OCI-M1 (cell line): ENCODE measurements at regions not wholly inside any gene's neighbourhood (a gene's known extent, or its start where the extent isn't known, plus 50 kb on each side); places are given as distances from the start of the nearest gene placed in this dataset.
"Not testable (repeated sequence)": the region's sequence is repeated elsewhere in the genome, so short reads cannot be mapped to it uniquely, and the experiment has no call there.

Source experiments
- DNase-seq: peaks from one replicate; lab custom pipeline; 2025; lab: John Stamatoyannopoulos, UW

DNA sequence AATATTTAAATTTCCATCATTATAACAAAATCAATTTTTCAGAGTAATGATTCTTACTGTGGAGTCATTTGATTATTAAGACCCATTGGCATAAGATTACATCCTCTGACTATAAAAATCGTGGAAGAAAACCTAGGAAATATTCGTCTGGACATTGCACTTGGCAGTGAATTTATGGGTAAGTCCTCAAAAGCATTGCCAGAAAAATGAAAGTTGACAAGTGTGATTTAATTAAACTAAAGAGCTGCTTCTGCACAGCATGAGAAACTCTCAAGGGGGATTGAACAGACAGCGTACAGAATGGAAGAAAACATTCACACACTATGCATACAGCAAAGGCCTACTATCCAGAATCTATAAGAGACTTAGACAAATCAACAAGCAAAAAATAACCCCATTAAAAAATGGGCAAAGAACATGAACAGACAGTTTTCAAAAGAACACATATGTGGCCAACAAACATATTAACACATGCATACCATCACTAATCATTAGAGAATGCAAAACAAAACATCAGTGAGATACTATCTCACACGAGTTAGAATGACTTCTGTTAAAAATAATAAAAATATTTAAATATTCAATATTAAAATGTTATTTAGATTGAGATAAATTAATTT, 111.4 kb downstream of the CCDC74A start:
- not testable (repeated sequence) for DNase-seq

DNA sequence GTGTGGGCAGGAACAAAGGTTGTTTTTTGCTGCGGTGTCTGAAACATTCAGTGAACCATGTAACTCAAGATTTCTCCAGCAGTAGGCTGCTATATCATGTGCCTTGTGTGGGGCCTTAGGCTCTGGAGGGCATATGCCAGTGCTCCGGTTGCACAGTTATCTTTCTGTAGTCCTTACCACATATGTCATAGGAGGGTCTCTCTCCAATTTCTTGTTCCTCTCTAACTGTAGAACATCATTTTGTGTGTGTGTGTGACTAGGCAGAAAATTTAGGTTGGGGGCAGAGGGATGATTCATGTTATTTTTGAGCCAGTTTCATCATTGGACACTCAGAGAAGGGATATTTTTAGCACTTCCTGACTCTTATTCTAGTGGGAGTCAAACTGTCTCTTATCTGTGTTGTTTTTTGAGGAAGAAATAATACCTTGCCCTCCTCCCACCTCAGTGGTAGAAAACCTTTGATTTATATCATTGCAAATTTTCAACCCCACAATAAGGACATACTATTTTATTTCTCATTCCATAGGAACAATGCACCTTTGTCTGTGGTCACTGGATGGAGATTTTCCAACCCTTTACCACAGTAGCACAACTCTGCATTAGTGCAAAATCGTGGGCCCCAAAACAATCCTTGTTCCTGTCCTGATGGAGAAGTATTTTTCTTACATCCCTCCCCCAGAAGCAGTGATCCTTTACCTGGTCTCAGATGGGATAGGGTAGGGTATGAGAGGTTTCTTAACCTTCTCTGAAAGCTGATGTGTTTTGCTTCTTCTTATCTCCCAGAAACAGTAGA, 113.9 kb downstream of the CCDC74A start:
- peak; percentile 80 for DNase-seq

DNA sequence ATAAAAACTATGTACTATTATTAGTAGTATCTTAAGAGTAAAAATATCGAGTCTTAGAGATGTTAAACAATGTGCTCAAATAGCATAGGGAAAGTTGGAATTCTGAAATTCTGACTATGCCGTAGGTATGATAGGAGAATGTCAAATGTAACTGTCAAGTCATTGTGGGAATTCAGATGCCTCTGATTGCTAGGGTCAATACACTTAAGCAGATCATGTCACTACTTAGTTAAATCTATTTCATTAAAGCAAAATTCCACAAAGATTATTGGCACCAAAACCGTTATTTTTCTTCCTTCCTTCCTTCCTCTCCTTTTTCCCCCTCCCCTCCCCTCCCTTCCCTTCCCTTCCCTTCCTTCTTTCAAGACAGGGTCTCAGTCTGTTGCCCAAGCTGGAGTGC, 115.5 kb downstream of the CCDC74A start:
- not testable (repeated sequence) for DNase-seq

DNA sequence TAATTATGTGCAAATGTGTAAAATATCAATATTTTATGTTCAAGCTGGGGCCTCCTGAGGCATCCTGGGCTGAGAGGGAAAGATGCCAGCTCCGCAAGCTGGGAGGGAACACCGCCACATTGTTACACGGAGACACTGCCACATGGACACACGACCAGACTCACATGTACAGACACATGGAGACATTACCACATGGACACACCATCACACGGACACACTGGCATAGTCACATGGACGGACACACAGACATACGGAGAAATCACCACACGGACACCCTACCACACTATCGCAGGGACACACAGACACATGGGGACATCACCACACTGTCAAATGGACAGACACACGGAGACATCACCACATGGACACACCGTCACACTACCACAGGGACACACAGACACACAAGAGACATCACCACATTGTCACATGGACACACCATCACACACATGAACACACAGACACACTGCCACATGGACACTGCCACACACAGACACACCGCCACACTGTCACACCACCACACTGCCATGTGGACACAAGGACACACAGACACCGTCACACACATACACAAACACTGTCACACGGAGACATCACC, 117.6 kb downstream of the CCDC74A start:
- DNase-seq = no peak

DNA sequence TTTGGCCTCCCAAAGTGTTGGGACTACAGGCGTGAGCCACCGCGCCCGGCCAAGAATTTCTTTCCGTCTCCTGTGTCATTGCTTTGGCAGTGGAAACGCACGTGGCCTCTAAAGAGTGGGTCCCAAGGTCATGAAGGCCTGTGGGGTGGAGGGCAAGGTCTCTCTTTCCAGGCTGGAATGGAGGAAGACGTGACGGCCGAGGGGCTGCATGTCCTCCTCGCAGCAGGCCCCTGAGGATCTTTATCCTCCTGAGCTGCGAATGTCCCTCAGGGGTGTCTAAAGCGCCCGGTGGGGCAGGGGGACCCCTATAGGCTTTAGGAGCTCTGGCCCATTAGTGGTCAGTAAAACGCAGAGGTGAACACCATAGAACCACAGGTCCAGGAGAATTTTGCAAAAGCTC, 118.5 kb downstream of the CCDC74A start:
- not testable (repeated sequence) for DNase-seq

DNA sequence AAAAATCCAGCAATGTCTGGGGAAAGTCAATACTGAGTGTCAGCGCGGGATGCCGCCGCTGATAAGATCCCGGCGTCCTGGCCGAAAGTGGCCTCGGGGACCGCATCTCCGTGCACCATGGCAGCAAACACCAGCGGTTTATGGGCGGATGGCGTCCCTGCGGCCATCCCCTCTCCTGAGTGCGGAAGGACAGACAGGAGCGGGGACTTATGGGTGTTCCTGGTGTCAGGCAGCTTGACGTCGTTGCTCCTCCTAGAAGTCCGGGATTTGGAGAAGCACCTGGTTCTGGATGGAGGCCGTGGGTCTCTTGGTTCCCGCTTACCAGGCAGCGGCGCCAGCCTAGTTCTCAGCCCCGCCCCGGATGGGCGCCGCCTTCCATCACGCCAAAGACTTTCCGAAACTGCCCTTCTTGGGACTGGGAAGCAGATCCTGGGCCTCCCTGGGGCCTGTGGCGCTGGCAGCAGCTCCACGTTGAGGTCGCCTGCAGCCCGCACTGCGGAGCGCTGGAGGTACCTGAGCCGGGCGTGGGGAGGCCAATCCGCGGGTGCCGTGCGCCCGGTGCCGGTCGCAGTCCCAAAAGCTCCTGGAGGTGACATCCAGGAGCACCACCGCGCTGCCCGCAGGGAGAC, 119.1 kb downstream of the CCDC74A start:
- DNase-seq = no peak

DNA sequence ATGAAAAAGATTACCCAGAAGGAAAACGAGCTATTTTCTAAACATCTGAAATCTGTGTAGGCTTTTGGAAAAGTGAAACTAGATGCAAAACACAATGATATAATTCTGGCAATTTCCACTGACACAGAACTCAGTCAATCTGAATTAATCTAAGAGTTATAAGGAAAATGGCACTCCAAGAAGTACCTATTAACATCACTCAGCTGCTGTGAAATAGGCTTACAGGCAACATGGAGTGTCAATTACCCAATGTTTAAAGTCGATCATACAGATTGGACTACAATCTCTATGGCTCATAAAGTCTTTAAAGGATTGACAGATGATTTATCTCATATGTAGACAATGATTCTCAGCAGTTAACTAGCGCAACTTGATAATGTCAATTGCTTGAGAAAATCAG, 120.9 kb downstream of the CCDC74A start:
- DNase-seq = not testable (repeated sequence)

DNA sequence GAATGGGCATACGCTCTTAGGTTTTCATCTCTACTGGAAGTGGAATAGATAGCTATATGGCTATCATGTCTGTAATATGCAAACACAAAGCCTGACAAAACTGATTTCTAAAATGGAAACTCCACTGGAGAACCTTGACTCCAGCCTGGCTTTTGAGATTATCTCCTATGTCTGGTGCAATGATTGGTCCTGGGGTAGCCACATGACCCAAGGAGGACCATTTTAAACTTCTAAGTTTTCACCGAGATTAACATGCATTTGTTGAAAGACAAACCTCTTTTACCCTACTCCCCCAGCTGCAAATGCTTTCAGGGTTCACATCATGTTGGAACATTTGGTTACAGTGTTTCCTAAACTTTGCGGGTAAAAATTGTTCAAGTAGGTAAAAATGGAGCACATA, 124.6 kb downstream of the CCDC74A start:
- not testable (repeated sequence) for DNase-seq

DNA sequence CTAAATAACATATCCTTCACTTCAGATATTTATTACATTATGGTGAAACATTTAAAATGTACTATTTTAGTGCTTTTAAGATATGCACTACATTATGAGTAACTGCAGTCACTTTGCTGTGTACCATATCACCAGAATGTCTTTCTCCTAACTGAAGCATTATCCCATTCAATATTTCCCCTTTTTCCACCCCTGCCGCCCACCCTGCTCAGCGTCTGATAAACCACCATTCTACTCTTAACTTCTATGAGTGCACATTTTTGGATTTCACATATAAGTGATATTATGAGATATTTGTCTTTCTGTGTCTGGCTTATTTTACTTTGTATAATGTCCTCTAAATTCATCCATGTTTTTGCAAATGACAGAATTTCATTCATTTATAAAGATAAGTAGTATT, 126.4 kb downstream of the CCDC74A start:
- not testable (repeated sequence) for DNase-seq

DNA sequence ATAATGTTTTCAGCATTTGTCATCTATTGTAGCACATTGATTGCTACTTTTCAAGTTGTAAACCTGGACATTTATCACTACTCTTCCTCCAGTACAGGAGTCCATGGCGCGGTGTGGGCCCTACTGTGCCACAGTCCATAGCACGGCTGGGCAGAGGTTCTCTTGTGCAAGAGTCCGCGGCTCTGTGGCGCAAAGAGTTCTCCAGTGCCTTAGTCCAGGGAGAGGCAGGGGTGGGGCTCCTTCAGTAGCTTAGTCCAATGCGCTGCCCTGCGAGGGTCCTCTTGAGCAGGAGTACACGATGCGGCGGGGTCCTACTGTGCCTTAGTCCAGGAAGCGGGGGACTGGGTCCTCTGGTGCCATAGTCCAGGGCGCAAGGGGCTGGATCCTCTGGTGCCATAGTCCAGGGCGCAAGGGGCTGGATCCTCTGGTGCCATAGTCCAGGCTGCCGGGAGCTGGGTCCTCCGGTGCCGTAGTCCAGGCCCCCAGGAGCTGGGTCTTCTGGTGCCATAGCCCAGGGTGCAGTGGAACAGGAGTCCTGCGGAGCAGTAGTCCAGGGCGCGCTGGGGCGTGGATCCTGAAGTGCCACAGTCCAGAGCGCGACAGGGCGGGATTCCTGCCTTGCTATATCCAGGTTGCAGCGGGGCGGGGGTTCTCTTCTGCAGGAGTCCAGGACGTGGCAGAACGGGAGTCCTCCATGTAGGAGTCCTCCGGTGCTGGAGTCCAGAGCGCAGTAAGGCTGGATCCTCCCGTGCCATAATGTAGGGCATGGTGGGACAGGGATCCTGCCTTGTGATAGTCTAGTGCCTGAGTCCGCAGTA, 129.3 kb downstream of the CCDC74A start:
- DNase-seq = no peak

DNA sequence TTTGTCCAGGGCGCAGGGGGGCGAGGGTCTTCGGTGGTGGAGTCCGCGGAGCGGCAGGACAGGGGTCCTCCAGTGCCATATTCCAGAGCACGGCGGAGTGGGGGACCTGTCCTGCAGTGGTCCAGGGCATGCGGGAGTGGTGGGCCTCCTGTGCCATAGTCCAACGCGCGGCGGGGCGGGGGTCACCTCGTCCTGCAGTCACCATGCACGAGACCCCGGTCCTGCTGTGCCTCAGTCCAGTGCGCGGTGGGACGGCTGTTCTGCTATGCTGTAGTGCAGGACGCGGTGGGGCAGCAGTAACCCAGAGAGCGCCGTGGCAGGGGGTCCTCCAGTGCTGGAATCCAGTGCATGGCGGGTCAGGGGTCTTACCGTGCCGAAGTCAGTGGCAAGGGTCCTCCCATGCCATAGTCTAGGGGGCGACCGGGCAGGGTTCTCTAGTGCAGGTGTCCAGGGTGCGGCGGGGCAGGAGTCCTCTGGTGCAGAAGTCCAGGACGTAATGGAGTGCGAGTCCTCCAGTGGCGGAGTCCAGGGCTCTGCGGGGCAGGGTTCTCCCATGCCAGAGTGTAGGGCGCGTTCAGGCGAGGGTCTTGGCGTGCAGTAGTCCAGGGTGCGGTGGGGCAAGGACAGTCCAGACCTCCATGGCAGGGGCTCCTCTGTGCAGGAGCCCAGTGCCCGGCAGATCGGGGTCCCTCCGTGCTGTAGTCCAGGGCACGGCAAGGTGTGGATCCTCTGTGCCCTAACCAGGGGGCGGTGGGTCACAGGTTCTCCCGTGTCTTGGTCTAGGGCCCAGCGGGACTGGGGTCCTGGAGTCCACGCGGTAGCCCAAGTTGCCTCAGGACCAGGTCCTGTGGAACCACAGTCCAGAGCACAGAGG, 130.4 kb downstream of the CCDC74A start:
- DNase-seq = no peak

DNA sequence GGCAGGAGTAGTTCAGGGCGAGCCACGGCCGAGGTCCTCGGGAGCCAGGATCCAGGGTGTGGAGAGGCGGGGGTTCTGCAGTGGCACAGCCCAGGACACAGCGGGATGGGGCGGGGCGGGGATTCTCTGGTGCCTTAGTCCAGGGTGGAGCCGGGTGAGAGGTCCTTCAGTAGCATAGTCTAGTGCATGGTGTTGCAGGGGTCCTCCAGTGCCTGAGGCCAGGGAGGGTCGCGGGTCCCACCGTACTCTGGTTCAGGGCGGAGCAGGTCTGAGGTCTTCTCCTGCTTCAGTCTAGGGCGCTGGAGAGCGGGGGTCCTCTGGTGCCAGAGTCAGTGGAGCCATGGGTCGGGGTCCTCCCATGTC, 131.1 kb downstream of the CCDC74A start:
- no peak for DNase-seq

DNA sequence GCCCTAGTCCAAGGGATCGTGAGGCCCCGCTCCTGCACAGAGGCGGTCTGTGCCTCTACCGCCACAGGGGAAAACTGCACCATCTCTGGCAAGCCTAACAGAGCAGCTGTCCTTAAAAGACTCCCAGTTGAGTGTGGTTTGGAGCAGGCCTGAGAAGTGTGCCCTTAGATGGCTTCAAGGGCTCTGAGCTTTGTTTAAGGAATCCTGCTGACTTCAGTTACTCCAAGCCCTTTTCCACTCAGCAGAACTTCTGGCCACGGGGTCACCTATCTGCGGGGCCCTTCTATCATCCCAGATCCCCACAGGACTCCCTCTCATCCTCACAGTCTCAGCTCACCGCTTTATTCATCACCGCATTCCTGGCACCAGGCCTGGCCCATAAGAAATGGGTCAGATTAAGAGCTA, 131.5 kb downstream of the CCDC74A start:
- DNase-seq = no peak

DNA sequence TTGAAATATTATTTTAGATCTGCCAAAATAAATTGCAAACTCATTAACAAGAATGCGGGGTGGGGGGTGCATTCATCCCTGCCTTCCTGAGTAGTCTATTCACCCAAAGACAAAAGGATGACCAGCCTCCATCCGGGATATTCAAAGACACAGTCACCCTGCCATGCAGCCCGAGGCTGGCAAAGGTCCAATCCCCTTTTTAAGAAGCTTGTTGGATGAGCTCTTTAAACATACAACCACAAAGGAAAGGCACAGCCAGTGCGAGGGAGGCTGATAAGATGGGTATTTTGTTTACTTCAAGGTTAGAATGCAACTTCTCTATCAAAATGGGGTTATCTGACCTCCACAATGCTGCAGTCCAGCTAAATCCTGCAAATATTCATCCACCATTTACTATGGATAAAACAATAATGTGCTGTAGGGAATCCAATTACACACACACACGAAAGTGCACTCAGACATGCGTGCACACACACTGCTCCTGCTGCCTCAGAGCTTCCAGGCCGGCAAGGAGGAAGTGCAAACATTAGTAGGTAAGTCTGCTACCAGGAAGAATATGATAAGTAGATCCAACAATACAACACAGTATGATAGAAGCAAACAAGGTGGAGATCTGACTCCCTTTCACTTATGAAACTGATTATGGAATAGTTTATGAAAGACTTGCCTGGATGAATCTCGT, 133.6 kb downstream of the CCDC74A start:
- DNase-seq = peak; percentile 33

DNA sequence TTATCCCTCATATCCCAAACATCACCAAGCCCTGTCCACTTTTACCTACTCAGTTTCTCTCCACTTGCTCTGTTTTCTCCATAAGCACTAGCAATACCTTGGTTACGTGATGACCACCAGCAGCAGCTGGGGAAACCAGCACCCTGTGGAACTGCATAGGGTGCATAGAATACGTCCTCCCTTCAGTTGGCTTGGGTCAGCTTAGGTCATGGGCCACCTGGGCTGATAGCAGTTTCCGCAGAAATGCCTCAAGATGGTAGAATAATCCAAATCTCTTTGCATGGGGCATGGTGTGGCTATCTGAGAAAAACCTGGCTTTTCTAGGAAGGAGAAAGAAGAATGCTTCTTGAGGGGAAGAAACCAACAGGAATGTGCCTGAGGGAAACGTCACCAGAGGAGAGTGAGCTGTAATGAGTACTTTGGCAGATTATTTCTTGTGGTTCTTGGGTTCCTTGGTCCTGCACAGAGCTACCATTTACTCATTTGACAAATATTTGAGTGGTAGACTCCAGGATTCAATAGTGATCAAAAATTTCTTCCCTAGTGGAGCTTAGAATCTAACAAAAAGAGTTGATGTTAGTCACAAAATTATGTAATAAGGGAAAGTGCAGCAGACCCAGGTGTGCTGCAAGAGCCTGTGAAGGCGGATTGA, 134.3 kb downstream of the CCDC74A start:
- not testable (repeated sequence) for DNase-seq

DNA sequence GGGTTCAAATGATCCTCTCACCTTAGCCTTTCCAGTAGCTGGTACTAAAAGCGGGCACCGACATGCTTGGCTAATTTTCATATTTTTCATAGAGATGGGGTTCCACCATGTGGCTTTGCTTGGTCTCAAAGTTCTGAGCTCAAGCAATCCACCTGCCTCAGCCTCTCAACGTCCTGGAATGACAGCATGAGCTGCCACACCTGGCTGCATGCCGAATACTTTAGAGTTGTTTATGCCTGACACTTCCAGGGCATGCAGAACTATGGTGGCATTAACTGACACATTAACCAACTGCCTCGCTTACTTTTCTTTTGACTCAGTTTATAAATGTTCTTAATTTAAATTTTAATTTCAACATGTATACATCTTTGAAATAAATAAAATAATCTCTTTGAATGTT, 135.8 kb downstream of the CCDC74A start:
- DNase-seq = not testable (repeated sequence)

DNA sequence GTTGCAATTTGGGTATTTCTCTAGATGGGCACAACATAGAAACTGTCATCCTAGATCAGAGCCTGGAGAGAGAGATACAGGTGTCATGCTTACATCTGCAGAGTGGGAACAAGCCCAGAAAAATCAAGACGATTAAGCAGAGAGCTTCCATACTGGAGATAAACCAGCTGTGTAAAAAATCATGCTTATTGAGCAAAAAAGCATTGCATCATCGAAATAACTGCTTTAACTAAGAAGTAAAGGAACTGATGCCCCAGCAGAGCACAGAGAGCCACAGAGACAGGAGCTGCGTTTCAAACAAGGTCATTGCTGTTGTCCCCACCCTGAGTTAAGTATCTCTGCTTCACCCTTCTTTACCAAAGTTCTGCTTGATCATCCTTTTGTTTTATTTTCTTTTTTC, 138.0 kb downstream of the CCDC74A start:
- not testable (repeated sequence) for DNase-seq

DNA sequence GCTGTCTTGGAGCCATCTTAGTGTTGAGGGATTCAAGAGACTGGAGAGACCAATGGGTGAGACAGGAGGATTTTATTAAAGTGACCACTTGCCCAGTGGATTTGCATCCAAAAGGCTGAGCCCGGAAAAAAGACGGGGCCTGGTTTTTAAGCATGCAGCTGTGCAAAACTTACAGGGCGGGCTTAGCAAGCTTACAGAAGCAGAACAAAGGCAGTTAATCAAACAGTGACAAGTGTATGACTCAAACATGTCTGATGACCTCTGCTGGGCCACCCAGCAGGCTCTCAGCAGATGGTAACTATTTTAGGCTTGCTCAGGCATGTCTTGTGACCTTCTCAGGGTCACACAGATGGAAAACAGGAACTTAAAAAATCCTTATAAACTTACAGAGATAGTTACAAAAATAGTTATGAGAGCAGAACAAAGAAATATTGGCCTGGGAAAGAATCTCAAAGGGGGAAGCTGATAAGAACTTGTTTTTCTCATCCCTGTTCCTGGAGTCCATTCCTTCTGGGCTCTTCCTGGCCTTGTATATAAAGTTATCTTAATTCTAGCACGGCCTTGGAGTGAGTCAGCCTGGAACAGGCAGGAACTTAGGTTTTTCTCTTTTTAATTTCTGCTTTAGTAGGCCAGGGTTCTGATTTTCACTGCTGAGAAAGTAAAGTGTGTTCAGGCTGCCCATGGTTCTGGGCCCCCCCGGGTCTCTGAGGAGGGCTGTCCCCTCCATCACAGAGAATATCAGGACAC, 141.3 kb downstream of the CCDC74A start:
- peak; percentile 84 for DNase-seq

DNA sequence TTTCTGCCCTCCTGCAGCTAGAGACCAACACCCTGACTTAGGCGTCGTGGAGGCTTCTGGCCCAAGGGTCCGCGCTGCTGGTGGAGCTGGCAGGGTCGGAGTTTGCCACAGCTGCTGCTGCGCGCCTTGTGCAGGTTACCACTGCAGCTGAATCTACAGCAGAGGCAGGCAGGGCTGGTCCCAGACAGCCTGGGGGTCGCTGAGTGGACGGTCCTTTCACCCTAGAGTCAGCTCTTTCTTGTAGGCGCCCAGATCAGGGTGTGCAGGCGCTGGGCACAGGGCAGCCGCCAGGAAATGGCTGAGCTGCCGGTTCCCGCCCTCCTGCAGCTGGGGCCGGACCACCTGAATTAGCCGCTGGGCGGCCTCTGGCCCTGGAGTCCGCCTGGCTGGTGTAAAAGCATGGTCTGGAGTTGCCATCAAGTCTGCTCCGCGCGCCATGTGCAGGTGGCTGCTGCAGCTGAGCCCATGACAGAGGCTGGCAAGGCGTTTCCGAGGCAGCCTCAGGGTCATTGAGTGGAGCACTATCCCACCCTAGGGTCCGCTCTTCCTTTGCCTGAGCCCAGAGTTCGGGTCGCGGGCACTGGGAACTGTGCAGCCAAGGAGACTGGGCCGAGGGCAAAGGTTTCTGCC, 144.3 kb downstream of the CCDC74A start:
- DNase-seq = not testable (repeated sequence)
